ENCODE measurements at regions not wholly inside any gene's neighbourhood (a gene's known extent, or its start where the extent isn't known, plus 50 kb on each side); places are given as distances from the start of the nearest gene placed in this dataset.
"Not testable (repeated sequence)": the region's sequence is repeated elsewhere in the genome, so short reads cannot be mapped to it uniquely, and the experiment has no call there.

GRCh38 chr22:48821727-48822126 lies 1005.9 kb downstream of the BRD1 start:
- Histone ChIP-seq H3K27me3 (peaks cover 0 to 77% of the 10 kb centered on the region in 2 donors), H3K27ac (no peak overlapping the region), H3K4me1 (no peaks in the 10 kb centered on the region), H3K36me3 (no peaks in the 10 kb centered on the region), H3K4me3 (no peak overlapping the region), H3K9me3 (no peaks in the 10 kb centered on the region)
- DNase-seq: peak in 1 of 4 donors; percentile 48
- intact Hi-C loops (cut with DNase I): no loop called here
- TF ChIP-seq CTCF (IDR thresholded peaks at IDR 0.05): no peak
- ATAC-seq: no peak

- DNase-seq (peak in 1 of 4 donors; percentile 55), ATAC-seq (no peak)
- Histone ChIP-seq H3K9me3 (no peaks in the 10 kb centered on the region), H3K27me3 (peaks cover 0 to 73% of the 10 kb centered on the region in 2 donors), H3K27ac (no peak overlapping the region), H3K4me3 (no peak overlapping the region), H3K4me1 (no peaks in the 10 kb centered on the region), H3K36me3 (no peaks in the 10 kb centered on the region)
- intact Hi-C loops (cut with DNase I): no loop called here
- no peak for TF ChIP-seq CTCF (IDR thresholded peaks at IDR 0.05)
Measured at GRCh38 chr22:48821346-48821690, 1006.4 kb downstream of the BRD1 start.

- peaks cover 0 to 66% of the 10 kb centered on the region in 2 donors for H3K27me3 ChIP-seq
- H3K27ac ChIP-seq: no peak overlapping the region
- no peak for TF ChIP-seq CTCF (IDR thresholded peaks at IDR 0.05)
- H3K4me3 ChIP-seq: no peak overlapping the region
- no peaks in the 10 kb centered on the region for H3K9me3 ChIP-seq
- H3K4me1 ChIP-seq: no peaks in the 10 kb centered on the region
- intact Hi-C loops (cut with DNase I): no loop called here
- ATAC-seq (no peak), DNase-seq (peak in 1 of 4 donors; percentile 53)
- no peaks in the 10 kb centered on the region for H3K36me3 ChIP-seq
Measured at GRCh38 chr22:48820481-48821345, 1007.0 kb downstream of the BRD1 start.

- no peak for DNase-seq
- TF ChIP-seq CTCF (IDR thresholded peaks at IDR 0.05): no peak
- H3K36me3 ChIP-seq: no peaks in the 10 kb centered on the region
- no peak for ATAC-seq
- no peaks in the 10 kb centered on the region for H3K9me3 ChIP-seq
- H3K4me3 ChIP-seq: no peak overlapping the region
- no peak overlapping the region for H3K27ac ChIP-seq
- intact Hi-C loops (cut with DNase I): no loop called here
- H3K4me1 ChIP-seq: no peaks in the 10 kb centered on the region
- peaks cover 0 to 59% of the 10 kb centered on the region in 2 donors for H3K27me3 ChIP-seq
Measured at GRCh38 chr22:48819961-48820360, 1007.7 kb downstream of the BRD1 start.

- DNase-seq (peak in 1 of 4 donors; percentile 42), ATAC-seq (no peak)
- Histone ChIP-seq H3K9me3 (no peaks in the 10 kb centered on the region), H3K4me3 (no peak overlapping the region), H3K4me1 (no peaks in the 10 kb centered on the region), H3K27ac (no peak overlapping the region), H3K27me3 (peaks cover 0 to 52% of the 10 kb centered on the region in 2 donors), H3K36me3 (no peaks in the 10 kb centered on the region)
- TF ChIP-seq CTCF (IDR thresholded peaks at IDR 0.05): no peak
- intact Hi-C loops (cut with DNase I): no loop called here
Measured at GRCh38 chr22:48819232-48819631, 1008.4 kb downstream of the BRD1 start.

- H3K9me3 ChIP-seq; H3K27ac ChIP-seq; ATAC-seq; H3K4me3 ChIP-seq; H3K36me3 ChIP-seq; DNase-seq; intact Hi-C loops (cut with DNase I); H3K4me1 ChIP-seq: not testable (repeated sequence)
- peaks cover 0 to 35% of the 10 kb centered on the region in 2 donors for H3K27me3 ChIP-seq
Measured at GRCh38 chr22:48817491-48817890, 1010.2 kb downstream of the BRD1 start.

Data from left lung (tissue), 4 donors.